ENCODE measurements at regions not wholly inside any gene's neighbourhood (a gene's known extent, or its start where the extent isn't known, plus 50 kb on each side); places are given as distances from the start of the nearest gene placed in this dataset.

GRCh38 chr13:33686772-33687480, 131.0 kb upstream of the RFC3 start:
- Mint-ChIP-seq H3K4me1 (ENCODE audit: low read depth in 2 of 2) (no peaks in the 10 kb centered on the region), H3K27me3 (peaks cover 4 to 8% of the 10 kb centered on the region in 2 donors), H3K9me3 (no peaks in the 10 kb centered on the region), H3K4me3 (no peak overlapping the region), H3K27ac (no peak overlapping the region), H3K36me3 (no peaks in the 10 kb centered on the region)
- no peak for DNase-seq (ENCODE audit: low spot score)
- ATAC-seq, result no peak

- no peak overlapping the region for H3K4me3 Mint-ChIP-seq
- no peak for ATAC-seq
These were observed 127.6 kb upstream of the RFC3 start for GRCh38 chr13:33690354-33690753.

DNA sequence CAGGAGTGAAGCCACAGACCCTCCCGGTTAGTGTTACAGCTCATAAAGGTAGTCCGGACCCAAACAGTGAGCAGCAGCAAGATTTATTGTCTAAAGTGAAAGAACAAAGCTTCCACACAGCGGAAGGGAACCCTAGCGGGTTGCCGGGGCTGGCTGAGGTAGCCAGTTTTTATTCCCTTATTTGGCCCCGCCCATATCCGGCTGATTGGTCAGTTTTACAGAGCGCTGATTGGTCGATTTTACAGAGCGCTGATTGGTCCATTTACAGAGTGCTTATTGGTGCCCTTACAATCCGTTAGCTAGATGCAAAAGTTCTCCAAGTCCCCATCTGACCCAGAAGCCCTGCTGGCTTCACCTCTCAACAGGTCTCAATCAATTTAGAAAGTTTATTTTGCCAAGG, 126.0 kb upstream of the RFC3 start:
- ATAC-seq, result no peak
- H3K27me3 Mint-ChIP-seq, result peaks cover 0 to 4% of the 10 kb centered on the region in 2 donors
- H3K4me3 Mint-ChIP-seq, result no peak overlapping the region

More at GRCh38 chr13:33690354-33690753, 127.6 kb upstream of the RFC3 start:
- DNase-seq (ENCODE audit: low spot score), result no peak
- Mint-ChIP-seq H3K27me3 (peaks cover 4 to 6% of the 10 kb centered on the region in 2 donors), H3K27ac (no peak overlapping the region), H3K36me3 (no peaks in the 10 kb centered on the region), H3K9me3 (no peaks in the 10 kb centered on the region), H3K4me1 (ENCODE audit: low read depth in 2 of 2) (no peaks in the 10 kb centered on the region)

DNA sequence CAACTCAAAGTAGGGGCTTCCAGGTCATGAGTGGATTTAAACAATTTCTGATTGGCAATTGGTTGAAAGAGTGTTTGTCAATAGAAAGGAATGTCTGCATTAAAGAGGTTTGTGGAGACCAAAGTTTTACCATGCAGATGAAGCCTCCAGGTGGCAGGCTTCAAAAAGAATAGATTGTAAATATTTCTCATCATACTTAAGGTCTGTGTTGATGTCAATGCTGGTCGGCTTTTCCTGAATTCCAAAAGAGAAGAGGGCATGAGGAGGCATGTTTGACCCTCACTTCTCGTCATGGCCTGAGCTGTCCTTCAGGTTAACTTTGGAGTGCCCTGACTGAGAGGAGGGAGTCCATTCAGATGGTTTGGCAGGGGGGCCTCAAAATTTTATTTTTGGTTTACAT, 125.4 kb upstream of the RFC3 start:
- no peak overlapping the region for H3K27ac Mint-ChIP-seq
- ATAC-seq, result no peak
- no peak overlapping the region for H3K4me3 Mint-ChIP-seq
- H3K4me1 Mint-ChIP-seq (ENCODE audit: low read depth in 2 of 2), result no peaks in the 10 kb centered on the region
- H3K27me3 Mint-ChIP-seq, result peaks cover 0 to 4% of the 10 kb centered on the region in 2 donors
- no peaks in the 10 kb centered on the region for H3K9me3 Mint-ChIP-seq
- DNase-seq (ENCODE audit: low spot score), result no peak
- no peaks in the 10 kb centered on the region for H3K36me3 Mint-ChIP-seq

More for the DNA sequence above, 126.0 kb upstream of the RFC3 start:
- Mint-ChIP-seq H3K9me3 (no peaks in the 10 kb centered on the region), H3K4me1 (ENCODE audit: low read depth in 2 of 2) (no peaks in the 10 kb centered on the region), H3K36me3 (no peaks in the 10 kb centered on the region), H3K27ac (no peak overlapping the region)
- no peak for DNase-seq (ENCODE audit: low spot score)

GRCh38 chr13:33694546-33694945, 123.4 kb upstream of the RFC3 start:
- H3K9me3 Mint-ChIP-seq, result no peaks in the 10 kb centered on the region

GRCh38 chr13:33696530-33696929, 121.4 kb upstream of the RFC3 start:
- Mint-ChIP-seq H3K27me3 (no peaks in the 10 kb centered on the region), H3K9me3 (no peaks in the 10 kb centered on the region), H3K27ac (no peak overlapping the region), H3K4me3 (no peak overlapping the region), H3K36me3 (no peaks in the 10 kb centered on the region), H3K4me1 (ENCODE audit: low read depth in 2 of 2) (no peaks in the 10 kb centered on the region)
- DNase-seq (ENCODE audit: low spot score), result no peak
- ATAC-seq, result no peak

More at GRCh38 chr13:33694546-33694945, 123.4 kb upstream of the RFC3 start:
- Mint-ChIP-seq H3K36me3 (no peaks in the 10 kb centered on the region), H3K27me3 (peaks cover 0 to 2% of the 10 kb centered on the region in 2 donors), H3K27ac (no peak overlapping the region), H3K4me3 (no peak overlapping the region), H3K4me1 (ENCODE audit: low read depth in 2 of 2) (no peaks in the 10 kb centered on the region)
- ATAC-seq (no peak), DNase-seq (ENCODE audit: low spot score) (no peak)

GRCh38 chr13:33697926-33698325, 120.0 kb upstream of the RFC3 start:
- ATAC-seq, result no peak
- DNase-seq (ENCODE audit: low spot score), result no peak
- Mint-ChIP-seq H3K27me3 (peaks cover 5 to 11% of the 10 kb centered on the region in 2 donors), H3K4me1 (ENCODE audit: low read depth in 2 of 2) (no peaks in the 10 kb centered on the region), H3K36me3 (no peaks in the 10 kb centered on the region), H3K4me3 (no peak overlapping the region), H3K27ac (no peak overlapping the region), H3K9me3 (peaks cover 3% of the 10 kb centered on the region)

- no peak for ATAC-seq
- DNase-seq (ENCODE audit: low spot score), result no peak
- H3K27me3 Mint-ChIP-seq, result peaks cover 10 to 46% of the 10 kb centered on the region in 2 donors
- H3K4me3 Mint-ChIP-seq, result no peak overlapping the region
- no peaks in the 10 kb centered on the region for H3K4me1 Mint-ChIP-seq (ENCODE audit: low read depth in 2 of 2)
- H3K27ac Mint-ChIP-seq, result no peak overlapping the region
- H3K36me3 Mint-ChIP-seq, result peaks cover 36% of the 10 kb centered on the region
- peaks cover 14% of the 10 kb centered on the region for H3K9me3 Mint-ChIP-seq
These were observed 110.5 kb upstream of the RFC3 start for GRCh38 chr13:33707449-33707848.

DNA sequence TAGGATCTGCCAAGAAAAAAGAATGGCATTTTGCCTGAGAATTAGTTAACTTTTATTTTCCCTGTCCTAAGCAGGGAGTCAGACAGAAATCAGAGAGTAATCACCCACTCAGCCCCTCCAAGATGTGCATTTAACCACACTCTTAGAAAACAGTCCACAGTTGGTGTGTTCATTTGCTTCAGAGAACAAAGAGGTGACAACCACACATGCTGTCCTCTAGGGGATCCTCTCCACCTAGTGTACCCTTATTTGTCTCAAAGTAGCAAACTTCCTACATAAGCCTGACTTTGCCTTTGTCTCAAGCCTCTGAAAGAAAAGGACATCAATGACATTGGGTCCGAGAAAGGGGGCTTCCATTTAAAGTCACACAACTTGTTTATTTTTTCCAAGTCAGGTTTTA, 107.0 kb upstream of the RFC3 start:
- H3K36me3 Mint-ChIP-seq, result peaks cover 26% of the 10 kb centered on the region
- DNase-seq (ENCODE audit: low spot score) (no peak), ATAC-seq (no peak)
- H3K27ac Mint-ChIP-seq, result no peak overlapping the region
- peaks cover 9 to 33% of the 10 kb centered on the region in 2 donors for H3K27me3 Mint-ChIP-seq
- peaks cover 12% of the 10 kb centered on the region for H3K9me3 Mint-ChIP-seq
- H3K4me1 Mint-ChIP-seq (ENCODE audit: low read depth in 2 of 2), result no peaks in the 10 kb centered on the region
- no peak overlapping the region for H3K4me3 Mint-ChIP-seq

GRCh38 chr13:33711436-33711835, 106.5 kb upstream of the RFC3 start:
- Mint-ChIP-seq H3K36me3 (peaks cover 21% of the 10 kb centered on the region), H3K4me3 (no peak overlapping the region), H3K9me3 (peaks cover 12% of the 10 kb centered on the region), H3K4me1 (ENCODE audit: low read depth in 2 of 2) (no peaks in the 10 kb centered on the region), H3K27ac (no peak overlapping the region), H3K27me3 (peaks cover 9 to 33% of the 10 kb centered on the region in 2 donors)
- ATAC-seq (no peak), DNase-seq (ENCODE audit: low spot score) (no peak)

GRCh38 chr13:33717775-33718174, 100.2 kb upstream of the RFC3 start:
- Mint-ChIP-seq H3K27ac (no peak overlapping the region), H3K4me3 (no peak overlapping the region), H3K9me3 (peaks cover 10% of the 10 kb centered on the region), H3K36me3 (peaks cover 11% of the 10 kb centered on the region), H3K27me3 (peaks cover 11 to 26% of the 10 kb centered on the region in 2 donors), H3K4me1 (ENCODE audit: low read depth in 2 of 2) (peaks cover 6 to 12% of the 10 kb centered on the region in 2 donors)
- no peak for ATAC-seq
- DNase-seq (ENCODE audit: low spot score), result no peak

GRCh38 chr13:33721724-33722123, 96.2 kb upstream of the RFC3 start:
- H3K4me3 Mint-ChIP-seq, result peak overlapping the region; percentile 72
- peak overlapping the region; percentile 59 to 72 for H3K27ac Mint-ChIP-seq

DNA sequence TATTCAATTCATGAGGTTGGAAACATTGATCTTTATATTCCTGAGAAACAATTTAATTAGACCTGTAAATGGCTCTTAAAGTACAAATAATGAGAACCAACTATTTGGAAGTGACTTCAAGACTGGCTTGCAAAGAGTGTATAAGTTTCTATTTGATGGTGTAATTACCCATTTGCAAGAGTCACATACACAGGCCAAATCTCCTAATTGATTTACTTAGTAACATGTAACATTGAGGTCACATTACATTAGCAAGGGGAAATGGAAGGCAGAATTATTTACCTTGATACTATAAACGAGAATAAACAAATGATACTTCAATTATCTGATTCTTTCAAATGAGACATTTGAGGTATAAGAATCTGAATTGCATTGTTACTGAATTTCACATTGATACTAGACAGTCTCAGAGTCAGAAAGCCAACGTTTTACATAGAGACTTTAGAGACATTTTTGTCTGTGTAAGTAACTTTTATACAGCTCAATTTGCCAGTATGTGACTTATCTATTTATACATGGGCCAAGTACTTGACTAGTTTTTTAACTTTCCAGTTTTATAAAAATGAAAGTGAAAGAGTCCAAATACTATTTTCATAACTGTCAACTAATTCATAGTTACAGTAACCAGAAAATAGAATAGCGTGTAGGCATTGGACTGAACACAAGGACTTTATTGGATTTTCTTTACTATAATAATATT, 95.6 kb upstream of the RFC3 start:
- no peaks in the 10 kb centered on the region for H3K36me3 Mint-ChIP-seq
- H3K27me3 Mint-ChIP-seq, result no peaks in the 10 kb centered on the region
- peak overlapping the region; percentile 72 for H3K4me3 Mint-ChIP-seq
- peaks cover 12 to 25% of the 10 kb centered on the region in 2 donors for H3K4me1 Mint-ChIP-seq (ENCODE audit: low read depth in 2 of 2)
- DNase-seq (ENCODE audit: low spot score) (no peak), ATAC-seq (peak in 1 of 2 donors; percentile 35)
- H3K27ac Mint-ChIP-seq, result peak overlapping the region; percentile 59 to 72
- no peaks in the 10 kb centered on the region for H3K9me3 Mint-ChIP-seq

More at GRCh38 chr13:33721724-33722123, 96.2 kb upstream of the RFC3 start:
- DNase-seq (ENCODE audit: low spot score), result no peak
- H3K4me1 Mint-ChIP-seq (ENCODE audit: low read depth in 2 of 2), result peaks cover 12 to 25% of the 10 kb centered on the region in 2 donors
- H3K27me3 Mint-ChIP-seq, result peaks cover 0 to 4% of the 10 kb centered on the region in 2 donors
- H3K9me3 Mint-ChIP-seq, result peaks cover 3% of the 10 kb centered on the region
- H3K36me3 Mint-ChIP-seq, result no peaks in the 10 kb centered on the region
- no peak for ATAC-seq

DNA sequence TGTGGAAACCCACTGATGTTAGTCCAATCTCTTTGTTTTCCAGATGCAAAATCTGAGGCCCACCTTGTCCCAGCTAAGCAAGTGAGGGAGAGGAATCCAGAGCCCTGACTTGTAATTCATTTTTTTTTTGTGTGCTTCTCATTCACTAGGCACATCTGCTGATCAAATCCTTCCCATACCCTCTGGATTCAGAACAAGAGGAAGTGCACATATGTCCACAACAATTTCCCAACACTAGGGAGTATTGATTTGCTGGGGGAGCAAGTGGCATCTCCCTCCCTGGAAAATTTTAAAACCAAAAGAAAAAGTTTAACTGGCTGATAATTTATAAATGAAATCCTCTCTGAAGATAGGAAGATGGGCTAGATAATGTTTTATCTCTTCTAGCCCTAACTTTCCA, 94.6 kb upstream of the RFC3 start:
- Mint-ChIP-seq H3K36me3 (no peaks in the 10 kb centered on the region), H3K27ac (peak overlapping the region; percentile 59 to 72), H3K9me3 (no peaks in the 10 kb centered on the region), H3K4me3 (peak overlapping the region; percentile 72), H3K4me1 (ENCODE audit: low read depth in 2 of 2) (peaks cover 12 to 25% of the 10 kb centered on the region in 2 donors), H3K27me3 (no peaks in the 10 kb centered on the region)
- no peak for ATAC-seq
- DNase-seq (ENCODE audit: low spot score), result no peak

Measured in natural killer cell treated with Interleukin-12 subunit alpha and Interleukin-12 subunit beta and Interleukin-15 and Interleukin-18, amount 100 ng/mL, for 72 hours (primary cell).